ENCODE measurements at regions not wholly inside any gene's neighbourhood (a gene's known extent, or its start where the extent isn't known, plus 50 kb on each side); places are given as distances from the start of the nearest gene placed in this dataset.
"Not testable (repeated sequence)": the region's sequence is repeated elsewhere in the genome, so short reads cannot be mapped to it uniquely, and the experiment has no call there.

DNA sequence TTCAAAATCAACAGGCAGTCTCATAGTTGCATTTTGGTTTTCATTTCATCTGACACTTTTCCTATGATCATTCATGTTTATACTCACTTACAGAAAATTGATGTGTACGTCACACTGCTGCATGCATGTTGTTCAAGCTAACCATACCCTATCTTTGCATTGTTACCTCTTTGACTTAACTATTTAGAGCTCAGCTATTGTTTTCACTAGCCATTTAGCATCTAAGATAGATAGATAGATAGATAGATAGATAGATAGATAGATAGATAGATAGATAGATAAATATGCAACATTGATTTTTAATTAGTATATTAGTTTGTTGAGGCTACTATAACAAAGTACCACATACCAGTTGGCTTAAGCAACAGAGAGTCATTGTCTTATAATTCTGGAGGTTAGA is 649.5 kb upstream of the KCND2 start:
- Histone ChIP-seq H3K27ac (ENCODE audit: control insufficient read depth, insufficient read depth, low read length) (no peak overlapping the region), H3K36me3 (ENCODE audit: control insufficient read depth in 2 of 2, extremely low read depth in 1 of 2, insufficient read depth in 2 of 2, low read length in 2 of 2) (no peaks in the 10 kb centered on the region), H3K79me2 (ENCODE audit: control insufficient read depth, insufficient read depth, low read length) (no peaks in the 10 kb centered on the region), H3K9me3 (ENCODE audit: control insufficient read depth, low read depth, low read length) (no peaks in the 10 kb centered on the region), H4K20me1 (ENCODE audit: control insufficient read depth, extremely low read depth, insufficient read depth, low read length) (no peaks in the 10 kb centered on the region), H3K27me3 (ENCODE audit: control insufficient read depth, extremely low read depth, insufficient read depth, low read length) (no peaks in the 10 kb centered on the region), H3K9me1 (ENCODE audit: control insufficient read depth, extremely low read depth, insufficient read depth, low read length) (no peaks in the 10 kb centered on the region), H3K4me1 (ENCODE audit: control insufficient read depth, extremely low read depth, insufficient read depth, low read length) (no peaks in the 10 kb centered on the region), H3K9ac (ENCODE audit: control insufficient read depth, extremely low read depth, insufficient read depth, low read length) (no peak overlapping the region), H3K4me2 (ENCODE audit: control insufficient read depth, extremely low read depth, insufficient read depth, low read depth, low read length) (no peak overlapping the region), H2AFZ (ENCODE audit: control insufficient read depth, low read length) (no peak overlapping the region), H3K4me3 (ENCODE audit: control insufficient read depth in 2 of 3, extremely low read depth in 1 of 3, insufficient read depth in 2 of 3, low read depth in 1 of 3, low read length in 3 of 3) (no peak overlapping the region)
- DNase-seq (ENCODE audit: low read depth, low spot score) (no peak), FAIRE-seq (no peak)
- dilution Hi-C loops (cut with MboI; ENCODE audit: extremely low pct_ligation_motif_present, low sequenced_read_pairs) = no loop called here
- TF ChIP-seq EZH2 (IDR thresholded peaks at IDR 0.05; ENCODE audit: low read length) = no peak
- TF ChIP-seq, protein P1, sequence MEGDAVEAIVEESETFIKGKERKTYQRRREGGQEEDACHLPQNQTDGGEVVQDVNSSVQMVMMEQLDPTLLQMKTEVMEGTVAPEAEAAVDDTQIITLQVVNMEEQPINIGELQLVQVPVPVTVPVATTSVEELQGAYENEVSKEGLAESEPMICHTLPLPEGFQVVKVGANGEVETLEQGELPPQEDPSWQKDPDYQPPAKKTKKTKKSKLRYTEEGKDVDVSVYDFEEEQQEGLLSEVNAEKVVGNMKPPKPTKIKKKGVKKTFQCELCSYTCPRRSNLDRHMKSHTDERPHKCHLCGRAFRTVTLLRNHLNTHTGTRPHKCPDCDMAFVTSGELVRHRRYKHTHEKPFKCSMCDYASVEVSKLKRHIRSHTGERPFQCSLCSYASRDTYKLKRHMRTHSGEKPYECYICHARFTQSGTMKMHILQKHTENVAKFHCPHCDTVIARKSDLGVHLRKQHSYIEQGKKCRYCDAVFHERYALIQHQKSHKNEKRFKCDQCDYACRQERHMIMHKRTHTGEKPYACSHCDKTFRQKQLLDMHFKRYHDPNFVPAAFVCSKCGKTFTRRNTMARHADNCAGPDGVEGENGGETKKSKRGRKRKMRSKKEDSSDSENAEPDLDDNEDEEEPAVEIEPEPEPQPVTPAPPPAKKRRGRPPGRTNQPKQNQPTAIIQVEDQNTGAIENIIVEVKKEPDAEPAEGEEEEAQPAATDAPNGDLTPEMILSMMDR (optimal IDR thresholded peaks at IDR 0.05 in 1 of 3, IDR thresholded peaks at IDR 0.05 in 1 of 3, conservative IDR thresholded peaks at IDR 0.05 in 1 of 3; ENCODE audit: extremely low read depth in 1 of 3, insufficient read depth in 2 of 3, low read length in 3 of 3) = no peak

DNA sequence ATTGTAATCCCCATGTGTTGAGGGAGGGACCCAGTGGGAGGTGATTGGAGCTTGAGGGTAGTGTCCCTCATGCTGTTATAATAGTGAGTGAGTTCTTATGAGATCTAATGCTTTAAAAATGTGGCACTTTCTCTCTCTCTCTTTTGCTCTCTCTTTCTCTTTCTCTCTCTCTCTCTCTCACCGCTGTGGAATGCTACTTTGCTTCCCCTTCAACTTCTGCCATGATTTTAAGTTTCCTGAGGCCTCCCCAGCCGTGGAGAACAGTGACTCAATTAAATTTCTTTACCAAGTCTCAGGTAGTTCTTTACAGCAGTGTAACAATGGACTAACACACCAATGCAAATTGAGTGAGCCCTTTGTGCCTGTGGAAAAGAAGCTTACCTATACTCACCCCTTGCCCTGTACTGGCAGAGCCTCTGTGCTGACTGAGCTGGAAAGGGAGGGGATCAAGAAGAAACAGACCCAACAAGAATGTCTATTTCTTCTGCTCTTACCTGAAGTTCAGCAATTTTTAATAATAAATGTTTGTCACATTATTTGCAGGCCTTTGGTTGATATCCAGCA is 642.5 kb upstream of the KCND2 start:
- no peak overlapping the region for H3K4me2 ChIP-seq (ENCODE audit: control insufficient read depth, extremely low read depth, insufficient read depth, low read depth, low read length)
- dilution Hi-C loops (cut with MboI; ENCODE audit: extremely low pct_ligation_motif_present, low sequenced_read_pairs) = no loop called here
- TF ChIP-seq, protein P1 (optimal IDR thresholded peaks at IDR 0.05 in 1 of 3, IDR thresholded peaks at IDR 0.05 in 1 of 3, conservative IDR thresholded peaks at IDR 0.05 in 1 of 3; ENCODE audit: extremely low read depth in 1 of 3, insufficient read depth in 2 of 3, low read length in 3 of 3) = no peak
- TF ChIP-seq EZH2 (IDR thresholded peaks at IDR 0.05; ENCODE audit: low read length) = no peak
- DNase-seq (ENCODE audit: low read depth, low spot score) (no peak), FAIRE-seq (no peak)
- no peak overlapping the region for H3K4me3 ChIP-seq (ENCODE audit: control insufficient read depth in 2 of 3, extremely low read depth in 1 of 3, insufficient read depth in 2 of 3, low read depth in 1 of 3, low read length in 3 of 3)
- no peak overlapping the region for H2AFZ ChIP-seq (ENCODE audit: control insufficient read depth, low read length)
- no peaks in the 10 kb centered on the region for H4K20me1 ChIP-seq (ENCODE audit: control insufficient read depth, extremely low read depth, insufficient read depth, low read length)
- H3K9ac ChIP-seq (ENCODE audit: control insufficient read depth, extremely low read depth, insufficient read depth, low read length) = no peak overlapping the region
- no peaks in the 10 kb centered on the region for H3K79me2 ChIP-seq (ENCODE audit: control insufficient read depth, insufficient read depth, low read length)
- H3K9me3 ChIP-seq (ENCODE audit: control insufficient read depth, low read depth, low read length) = no peaks in the 10 kb centered on the region
- H3K4me1 ChIP-seq (ENCODE audit: control insufficient read depth, extremely low read depth, insufficient read depth, low read length) = no peaks in the 10 kb centered on the region
- H3K27ac ChIP-seq (ENCODE audit: control insufficient read depth, insufficient read depth, low read length) = no peak overlapping the region
- H3K36me3 ChIP-seq (ENCODE audit: control insufficient read depth in 2 of 2, extremely low read depth in 1 of 2, insufficient read depth in 2 of 2, low read length in 2 of 2) = no peaks in the 10 kb centered on the region
- H3K9me1 ChIP-seq (ENCODE audit: control insufficient read depth, extremely low read depth, insufficient read depth, low read length) = no peaks in the 10 kb centered on the region
- H3K27me3 ChIP-seq (ENCODE audit: control insufficient read depth, extremely low read depth, insufficient read depth, low read length) = no peaks in the 10 kb centered on the region

- H2AFZ ChIP-seq (ENCODE audit: control insufficient read depth, low read length); H3K4me2 ChIP-seq (ENCODE audit: control insufficient read depth, extremely low read depth, insufficient read depth, low read depth, low read length); dilution Hi-C loops (cut with MboI; ENCODE audit: extremely low pct_ligation_motif_present, low sequenced_read_pairs); H4K20me1 ChIP-seq (ENCODE audit: control insufficient read depth, extremely low read depth, insufficient read depth, low read length); FAIRE-seq; H3K4me1 ChIP-seq (ENCODE audit: control insufficient read depth, extremely low read depth, insufficient read depth, low read length); H3K27me3 ChIP-seq (ENCODE audit: control insufficient read depth, extremely low read depth, insufficient read depth, low read length); H3K9me3 ChIP-seq (ENCODE audit: control insufficient read depth, low read depth, low read length); H3K79me2 ChIP-seq (ENCODE audit: control insufficient read depth, insufficient read depth, low read length); H3K9ac ChIP-seq (ENCODE audit: control insufficient read depth, extremely low read depth, insufficient read depth, low read length); H3K9me1 ChIP-seq (ENCODE audit: control insufficient read depth, extremely low read depth, insufficient read depth, low read length); H3K27ac ChIP-seq (ENCODE audit: control insufficient read depth, insufficient read depth, low read length); H3K4me3 ChIP-seq (ENCODE audit: control insufficient read depth in 2 of 3, extremely low read depth in 1 of 3, insufficient read depth in 2 of 3, low read depth in 1 of 3, low read length in 3 of 3); H3K36me3 ChIP-seq (ENCODE audit: control insufficient read depth in 2 of 2, extremely low read depth in 1 of 2, insufficient read depth in 2 of 2, low read length in 2 of 2); DNase-seq (ENCODE audit: low read depth, low spot score): not testable (repeated sequence)
These were observed 639.2 kb upstream of the KCND2 start for GRCh38 chr7:119633812-119634211.

Data from keratinocyte (primary cell).